Activated CD4-positive, alpha-beta T cell treated with anti-CD3 and anti-CD28 coated beads, Interleukin-2, Interleukin-6, amounts not matched to agents 100 ng/mL and 50 ng/mL, durations not matched to agents 16 hours and 8 hours (primary cell): ENCODE measurements at regions not wholly inside any gene's neighbourhood (a gene's known extent, or its start where the extent isn't known, plus 50 kb on each side); places are given as distances from the start of the nearest gene placed in this dataset.
"Not testable (repeated sequence)": the region's sequence is repeated elsewhere in the genome, so short reads cannot be mapped to it uniquely, and the experiment has no call there.

ENCODE experiments used
- DNase-seq: peaks from one replicate; pipeline ENCODE4 v3.0.0-alpha.2; 2020

DNA sequence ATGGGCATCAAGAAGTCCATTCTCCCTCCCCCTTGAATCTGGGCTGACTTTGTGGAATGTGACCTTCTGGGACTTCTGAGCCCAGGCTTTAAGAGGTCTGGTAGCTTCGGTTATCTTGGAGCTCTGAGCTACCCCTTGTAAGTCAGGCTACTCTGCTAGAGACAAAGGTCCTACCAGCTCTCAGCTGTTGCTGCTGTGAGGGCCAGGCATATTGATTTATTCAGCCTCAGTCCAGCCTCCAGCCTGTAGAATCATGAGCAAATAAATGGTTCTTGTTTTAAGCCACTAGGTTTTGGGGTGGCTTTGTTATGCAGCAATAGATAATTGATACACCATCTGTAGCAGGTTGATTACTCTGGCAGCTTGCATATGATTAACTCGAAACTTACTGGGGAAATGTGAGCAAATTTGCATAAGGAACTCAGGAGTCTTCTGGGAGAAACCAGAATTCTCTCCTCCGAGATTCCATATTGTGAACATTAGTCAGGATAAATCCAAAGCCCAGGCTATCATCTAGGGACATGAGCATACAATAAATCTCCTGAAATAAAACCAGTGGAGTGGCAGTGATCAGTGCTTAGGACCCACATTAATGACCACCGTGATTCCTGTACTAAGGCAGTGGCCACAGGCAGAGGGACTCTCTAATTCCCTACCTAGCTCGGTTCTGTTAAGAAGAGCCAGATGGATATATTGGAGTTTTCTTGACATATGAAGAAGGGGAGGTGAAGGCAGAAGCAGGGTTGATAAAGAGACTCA, 336.1 kb downstream of the CDC5L start:
- DNase-seq, result no peak

GRCh38 chr6:44725070-44725469, 337.6 kb downstream of the CDC5L start:
- no peak for DNase-seq

DNA sequence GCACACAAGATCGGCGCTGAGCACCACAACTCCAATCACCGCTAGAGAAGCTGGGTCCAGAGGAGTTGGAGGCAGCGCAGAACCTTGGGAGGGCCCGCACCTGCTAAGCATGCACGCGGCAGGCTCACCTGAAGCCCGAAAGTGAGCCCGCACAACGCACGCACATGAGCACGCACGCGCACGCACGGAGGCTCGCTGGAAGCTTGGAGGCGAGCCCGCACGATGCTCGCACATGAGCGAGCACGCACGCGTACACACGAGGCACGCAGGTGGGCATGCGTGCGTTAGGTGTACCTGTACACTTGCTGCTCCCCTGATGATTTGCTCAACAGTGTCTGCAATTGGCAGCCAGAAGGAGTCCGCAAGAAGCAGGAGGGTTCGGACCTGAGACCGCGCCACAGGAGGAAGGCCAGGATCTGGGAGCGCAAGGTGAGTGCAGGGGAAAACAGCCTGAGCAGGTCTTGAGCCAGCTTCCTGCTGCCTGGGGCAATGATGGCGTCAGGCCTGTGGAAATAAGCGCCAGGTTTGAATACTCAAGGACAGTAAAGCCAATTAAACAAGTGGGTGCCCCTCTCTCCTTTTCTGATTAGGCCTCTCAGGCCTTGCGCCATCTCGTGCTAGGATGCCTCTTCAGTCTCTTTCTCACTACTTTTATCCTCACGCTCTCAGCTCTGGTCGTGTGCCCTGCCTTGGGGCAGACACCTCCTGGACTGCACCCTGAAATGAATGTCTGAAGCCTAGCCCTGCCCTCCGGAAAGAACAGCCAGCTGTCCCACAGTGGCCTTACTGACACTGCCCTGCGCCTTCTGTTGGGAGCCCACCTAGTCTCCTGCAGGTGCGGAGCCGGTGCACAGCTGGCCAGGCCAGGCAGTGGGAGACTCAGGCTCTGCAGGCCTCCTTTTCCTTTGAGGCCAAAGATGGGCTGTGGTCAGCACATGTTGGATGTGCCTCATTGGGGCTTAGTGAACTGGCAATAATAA, 340.4 kb downstream of the CDC5L start:
- no peak for DNase-seq

- no peak for DNase-seq
These were observed 343.4 kb downstream of the CDC5L start for GRCh38 chr6:44730771-44731391.

GRCh38 chr6:44731485-44732095, 344.1 kb downstream of the CDC5L start:
- no peak for DNase-seq

- DNase-seq, result no peak
These were observed 344.7 kb downstream of the CDC5L start for GRCh38 chr6:44732243-44732642.

DNA sequence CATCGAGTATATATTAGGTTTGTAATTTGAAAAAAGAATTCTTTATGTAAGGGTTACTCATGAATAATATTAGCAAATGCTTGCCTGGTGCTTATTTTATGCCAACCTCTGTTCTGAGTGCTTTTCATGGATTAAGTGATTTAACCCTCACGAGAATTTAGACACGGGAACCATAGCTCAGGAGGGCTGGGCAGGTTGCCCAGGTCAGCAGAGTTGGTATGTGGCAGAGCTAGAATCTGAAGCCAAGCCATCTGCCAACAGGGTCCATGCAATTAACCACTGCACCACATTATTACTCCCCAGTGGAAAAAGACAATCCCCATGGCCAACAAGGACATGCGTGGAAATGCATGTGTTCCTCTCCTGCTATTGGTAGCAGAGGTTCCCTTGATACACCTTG, 345.6 kb downstream of the CDC5L start:
- no peak for DNase-seq

GRCh38 chr6:44733868-44734267, 346.4 kb downstream of the CDC5L start:
- DNase-seq, result no peak

- no peak for DNase-seq
These were observed 347.6 kb downstream of the CDC5L start for GRCh38 chr6:44734886-44735629.

- DNase-seq, result peak; percentile 5
These were observed 348.1 kb downstream of the CDC5L start for GRCh38 chr6:44735630-44735963.

DNA sequence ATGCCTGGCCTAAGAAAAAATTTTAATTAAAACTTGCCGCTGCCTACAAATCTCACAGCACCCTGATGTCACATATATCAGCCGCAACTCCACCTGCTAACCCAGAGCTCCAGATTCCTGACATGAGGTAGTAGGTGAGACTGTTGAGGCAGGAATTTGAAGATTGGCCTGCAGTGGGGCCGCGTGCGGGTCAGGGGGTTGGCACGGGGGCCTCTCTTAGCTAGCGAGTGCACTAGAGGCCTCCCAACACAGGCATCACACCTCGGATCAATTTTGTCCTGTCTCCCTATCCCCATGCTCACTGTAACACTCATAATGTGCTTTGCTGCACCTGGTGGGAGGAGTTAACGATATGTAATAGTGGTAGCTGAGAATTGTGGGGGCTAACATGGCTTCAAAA, 349.8 kb downstream of the CDC5L start:
- DNase-seq, result no peak

- DNase-seq, result no peak
These were observed 350.5 kb downstream of the CDC5L start for GRCh38 chr6:44737829-44738528.

DNA sequence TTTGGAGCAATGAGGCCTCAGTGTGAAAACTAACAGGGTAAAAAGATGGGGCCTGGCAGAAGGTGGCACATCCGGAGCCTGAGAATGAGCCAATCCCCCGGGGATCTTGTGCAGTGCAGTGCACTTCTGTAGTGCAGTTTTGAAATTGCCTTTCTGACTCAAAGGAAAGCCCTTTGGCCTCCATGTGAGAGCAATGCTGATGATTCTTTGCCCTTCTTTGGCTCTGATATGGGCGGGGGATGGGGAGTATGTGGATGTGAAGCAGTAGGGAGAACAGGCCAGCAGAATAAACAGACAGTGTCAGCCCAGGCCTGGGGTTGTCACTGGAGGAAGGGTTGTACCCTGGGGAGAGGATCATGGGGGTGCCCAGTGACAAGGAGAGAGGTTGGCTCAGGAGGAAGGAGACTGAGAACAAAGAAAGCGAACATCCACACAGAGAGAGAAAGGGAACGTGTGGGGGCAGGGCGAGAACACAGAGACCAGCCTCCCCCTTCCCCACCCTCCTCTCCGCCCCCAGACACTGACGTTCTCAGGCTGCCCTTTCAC, 351.2 kb downstream of the CDC5L start:
- DNase-seq, result no peak

DNA sequence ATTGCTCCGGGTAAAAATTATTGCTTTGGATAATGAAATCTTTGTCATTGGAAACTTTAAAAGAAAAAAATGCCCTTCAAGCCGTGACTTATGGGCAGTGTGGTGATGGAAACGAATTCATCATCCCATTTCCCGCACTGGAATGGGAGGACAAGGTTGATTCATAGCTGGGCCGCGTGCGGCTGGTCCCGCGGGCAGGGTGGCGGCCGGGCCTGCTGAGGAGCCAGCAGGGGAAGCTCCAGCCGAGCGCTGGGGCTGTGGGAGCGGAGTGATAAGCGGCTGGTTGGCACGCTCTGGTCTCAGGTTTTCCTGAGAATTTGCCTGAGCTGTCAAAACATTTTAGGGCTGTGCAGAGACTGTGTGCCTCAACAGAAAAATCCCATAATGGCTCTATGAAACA, 351.7 kb downstream of the CDC5L start:
- DNase-seq, result no peak

GRCh38 chr6:44740566-44741120, 353.1 kb downstream of the CDC5L start:
- DNase-seq, result no peak

DNA sequence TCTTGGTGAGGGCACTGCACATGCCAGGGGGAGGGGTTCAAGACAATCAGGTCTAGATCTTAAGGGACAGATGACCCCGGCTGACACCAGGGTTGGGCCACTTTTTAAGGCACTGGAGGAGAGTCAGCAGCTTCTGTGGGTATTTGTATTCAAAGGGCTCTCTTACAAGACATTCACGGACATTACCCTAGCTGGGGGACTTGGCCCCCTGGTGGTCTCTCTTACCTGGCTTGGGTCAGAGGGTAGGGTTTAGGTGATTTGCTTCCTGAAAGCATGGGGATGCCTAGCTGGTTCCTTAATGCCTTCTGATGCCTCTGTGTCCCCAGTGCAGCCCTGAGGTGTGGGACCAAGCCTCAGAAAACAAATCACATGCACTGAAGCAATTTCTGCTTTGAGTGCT, 354.7 kb downstream of the CDC5L start:
- DNase-seq, result no peak

GRCh38 chr6:44742828-44743372, 355.4 kb downstream of the CDC5L start:
- DNase-seq, result no peak

DNA sequence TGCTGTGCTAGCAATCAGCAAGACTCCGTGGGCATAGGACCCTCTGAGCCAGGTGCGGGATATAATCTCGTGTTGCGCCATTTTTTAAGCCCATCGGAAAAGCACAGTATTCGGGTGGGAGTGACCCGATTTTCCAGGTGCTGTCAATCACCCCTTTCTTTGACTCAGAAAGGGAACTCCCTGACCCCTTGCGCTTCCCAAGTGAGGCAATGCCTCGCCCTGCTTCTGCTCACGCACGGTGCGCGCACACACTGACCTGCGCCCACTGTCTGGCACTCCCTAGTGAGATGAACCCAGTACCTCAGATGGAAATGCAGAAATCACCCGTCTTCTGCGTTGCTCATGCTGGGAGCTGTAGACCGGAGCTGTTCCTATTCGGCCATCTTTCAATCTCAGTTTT, 372.6 kb downstream of the CDC5L start:
- DNase-seq, result not testable (repeated sequence)

DNA sequence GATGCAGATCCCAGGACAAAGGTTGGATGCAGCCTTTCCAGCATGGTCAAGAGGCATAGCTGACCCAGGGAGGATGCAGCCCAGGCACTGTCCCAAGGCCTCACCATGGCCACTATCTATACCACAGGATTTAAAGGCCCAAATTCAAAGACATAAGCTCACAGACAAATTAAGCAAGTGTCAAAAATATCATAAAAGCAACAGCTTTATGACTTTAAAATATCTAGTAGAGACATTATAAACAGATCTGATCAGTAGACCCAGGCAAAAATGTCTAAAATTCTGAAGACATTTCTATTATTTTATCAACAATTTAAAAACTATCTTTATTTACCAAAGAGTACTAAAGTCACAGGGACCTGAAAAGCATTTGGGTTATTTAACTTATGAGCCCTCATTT, 373.5 kb downstream of the CDC5L start:
- no peak for DNase-seq

- DNase-seq, result no peak
These were observed 375.0 kb downstream of the CDC5L start for GRCh38 chr6:44762496-44762895.
